ENCODE measurements at regions not wholly inside any gene's neighbourhood (a gene's known extent, or its start where the extent isn't known, plus 50 kb on each side); places are given as distances from the start of the nearest gene placed in this dataset.

DNA sequence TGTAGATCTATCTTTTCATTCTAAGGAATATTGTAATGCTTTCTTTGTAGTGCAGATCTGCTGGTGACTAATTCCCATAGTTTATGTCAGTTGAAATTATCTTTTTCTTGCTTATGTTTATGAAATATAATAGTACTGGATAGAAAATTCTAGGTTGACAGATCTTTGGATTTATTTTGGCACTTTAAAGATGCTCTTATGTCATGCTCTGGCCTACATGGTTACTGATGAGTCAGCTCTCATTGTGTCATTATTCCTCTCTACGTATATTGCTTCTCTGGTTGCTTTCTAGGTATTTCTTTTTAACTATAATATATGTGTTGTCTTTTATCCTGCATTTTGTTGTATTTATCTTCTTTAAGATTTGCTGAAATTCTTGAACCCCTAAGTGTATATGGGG is 955.5 kb upstream of the CHORDC1 start:
- TF ChIP-seq CTCF (IDR thresholded peaks at IDR 0.05), result no peak
- Mint-ChIP-seq H3K36me3 (ENCODE audit: low read depth) (no peaks in the 10 kb centered on the region), H3K9me3 (peaks cover 16% of the 10 kb centered on the region), H3K4me3 (no peak overlapping the region), H3K27ac (no peak overlapping the region), H3K4me1 (no peaks in the 10 kb centered on the region), H3K27me3 (ENCODE audit: low read depth, poor library complexity) (no peaks in the 10 kb centered on the region)
- no peak for DNase-seq

DNA sequence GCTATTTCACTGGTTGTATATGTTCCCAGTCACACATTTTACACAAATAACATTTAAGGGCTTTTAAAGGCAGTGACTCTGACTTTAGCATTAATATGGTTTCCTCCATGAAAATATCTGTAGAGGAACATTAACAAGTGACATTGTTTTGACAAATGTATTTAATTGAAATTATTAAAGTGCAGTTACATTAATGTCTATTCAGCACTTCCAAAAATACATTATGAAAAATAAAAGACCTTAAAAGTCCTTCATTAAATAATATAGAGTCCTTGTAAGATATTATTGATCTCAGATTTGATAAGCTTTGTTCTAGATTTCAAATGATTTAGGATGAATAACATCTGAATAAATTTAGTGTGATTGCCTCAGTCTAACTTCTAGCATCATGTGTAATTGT is 951.9 kb upstream of the CHORDC1 start:
- H3K36me3 Mint-ChIP-seq (ENCODE audit: low read depth), result no peaks in the 10 kb centered on the region
- peaks cover 4% of the 10 kb centered on the region for H3K27me3 Mint-ChIP-seq (ENCODE audit: low read depth, poor library complexity)
- H3K27ac Mint-ChIP-seq, result no peak overlapping the region
- peaks cover 4% of the 10 kb centered on the region for H3K9me3 Mint-ChIP-seq
- H3K4me3 Mint-ChIP-seq, result no peak overlapping the region
- no peak for TF ChIP-seq CTCF (IDR thresholded peaks at IDR 0.05)
- no peaks in the 10 kb centered on the region for H3K4me1 Mint-ChIP-seq
- no peak for DNase-seq

- no peaks in the 10 kb centered on the region for H3K36me3 Mint-ChIP-seq (ENCODE audit: low read depth)
- no peak for TF ChIP-seq CTCF (IDR thresholded peaks at IDR 0.05)
- peaks cover 4% of the 10 kb centered on the region for H3K27me3 Mint-ChIP-seq (ENCODE audit: low read depth, poor library complexity)
- H3K9me3 Mint-ChIP-seq, result peaks cover 4% of the 10 kb centered on the region
- no peak for DNase-seq
- H3K4me1 Mint-ChIP-seq, result no peaks in the 10 kb centered on the region
- H3K27ac Mint-ChIP-seq, result no peak overlapping the region
- no peak overlapping the region for H3K4me3 Mint-ChIP-seq
Observed at GRCh38 chr11:91174193-91174592, 951.3 kb upstream of the CHORDC1 start.

- Mint-ChIP-seq H3K9me3 (peaks cover 4% of the 10 kb centered on the region), H3K27me3 (ENCODE audit: low read depth, poor library complexity) (peaks cover 4% of the 10 kb centered on the region), H3K4me3 (no peak overlapping the region), H3K36me3 (ENCODE audit: low read depth) (no peaks in the 10 kb centered on the region), H3K4me1 (no peaks in the 10 kb centered on the region), H3K27ac (no peak overlapping the region)
- no peak for DNase-seq
- TF ChIP-seq CTCF (IDR thresholded peaks at IDR 0.05), result no peak
Observed at GRCh38 chr11:91173701-91174100, 950.9 kb upstream of the CHORDC1 start.

DNA sequence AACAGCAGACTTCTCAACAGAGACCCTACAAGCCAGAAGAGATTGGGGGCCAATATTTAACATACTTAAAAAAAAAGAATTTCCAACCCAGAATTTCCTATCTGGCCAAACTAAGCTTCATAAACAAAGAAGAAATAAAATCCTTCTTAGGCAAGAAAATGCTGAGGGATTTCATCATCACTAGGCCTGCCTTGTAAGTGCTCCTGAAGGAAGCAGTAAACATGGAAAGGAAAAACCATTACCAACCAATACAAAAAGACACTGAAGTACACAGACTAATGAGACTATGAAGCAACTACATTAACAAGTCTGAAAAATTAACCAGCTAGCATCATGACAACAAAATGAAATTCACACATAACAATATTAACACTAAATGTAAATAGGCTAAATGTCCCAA is 947.9 kb upstream of the CHORDC1 start:
- H3K4me1 Mint-ChIP-seq, result no peaks in the 10 kb centered on the region
- H3K36me3 Mint-ChIP-seq (ENCODE audit: low read depth), result no peaks in the 10 kb centered on the region
- TF ChIP-seq CTCF (IDR thresholded peaks at IDR 0.05), result no peak
- no peak for DNase-seq
- no peak overlapping the region for H3K27ac Mint-ChIP-seq
- peaks cover 4% of the 10 kb centered on the region for H3K9me3 Mint-ChIP-seq
- H3K27me3 Mint-ChIP-seq (ENCODE audit: low read depth, poor library complexity), result peaks cover 4% of the 10 kb centered on the region
- H3K4me3 Mint-ChIP-seq, result no peak overlapping the region

DNA sequence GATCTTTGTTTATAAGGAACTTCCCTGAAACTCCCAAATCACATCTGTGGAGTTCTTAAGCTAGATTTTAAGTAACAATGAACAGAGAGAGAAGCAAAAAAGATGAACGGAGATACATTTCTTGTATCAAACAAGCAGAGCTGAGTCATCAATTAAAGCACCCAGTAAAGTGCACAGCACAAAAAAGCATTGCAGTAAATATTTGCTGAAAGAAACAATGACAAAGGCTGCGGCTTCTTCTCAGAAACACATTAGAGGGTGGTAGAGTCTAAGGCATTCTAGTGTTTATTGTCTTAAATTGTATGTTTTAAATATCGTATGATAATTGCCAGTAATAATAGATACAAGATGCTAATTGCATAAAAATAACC is 941.6 kb upstream of the CHORDC1 start:
- Mint-ChIP-seq H3K27me3 (ENCODE audit: low read depth, poor library complexity) (no peaks in the 10 kb centered on the region), H3K36me3 (ENCODE audit: low read depth) (no peaks in the 10 kb centered on the region), H3K27ac (no peak overlapping the region), H3K4me1 (no peaks in the 10 kb centered on the region), H3K9me3 (no peaks in the 10 kb centered on the region), H3K4me3 (no peak overlapping the region)
- no peak for TF ChIP-seq CTCF (IDR thresholded peaks at IDR 0.05)
- no peak for DNase-seq

All from nephron progenitor cell (in vitro differentiated cells).